PC-3 (cell line): ENCODE measurements at regions not wholly inside any gene's neighbourhood (a gene's known extent, or its start where the extent isn't known, plus 50 kb on each side); places are given as distances from the start of the nearest gene placed in this dataset.

Experiments
- EZH2phosphoT487 ChIP-seq: fragments of 300-600 bp; sonication (generic); IDR thresholded peaks from 2 replicates; pipeline ENCODE4 v1.6.1; 2018; ENCODE audit warnings: mild to moderate bottlenecking, antibody characterized with exemption, low read length, borderline replicate concordance
- TF ChIP-seq, protein P1 (sequence below): fragments of 300-600 bp; sonication (generic); conservative IDR thresholded peaks from 2 replicates; pipeline ENCODE4 v1.5.1; 2017; ENCODE audit warnings: antibody characterized with exemption, low read depth, mild to moderate bottlenecking, low read length

DNA sequence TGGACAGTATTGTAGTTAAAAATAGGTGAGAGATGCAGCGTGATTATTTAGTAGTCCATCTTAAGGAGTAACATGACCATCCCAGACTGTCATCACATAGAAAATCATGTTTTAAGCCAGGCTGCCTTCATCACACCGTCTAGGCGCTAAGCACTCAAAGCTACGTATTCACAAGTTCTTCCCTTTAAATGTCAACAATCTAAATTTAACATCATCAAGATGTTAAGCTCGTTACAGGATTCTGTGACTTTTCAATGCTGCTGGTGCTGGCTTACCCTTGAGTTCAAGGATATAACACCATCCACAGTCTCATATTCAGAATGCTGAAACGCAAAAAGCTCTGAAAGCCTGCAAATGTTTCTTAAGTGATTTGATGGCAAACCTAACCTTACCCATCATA lies 109.5 kb upstream of the CDCA7L start:
- TF ChIP-seq, protein P1, sequence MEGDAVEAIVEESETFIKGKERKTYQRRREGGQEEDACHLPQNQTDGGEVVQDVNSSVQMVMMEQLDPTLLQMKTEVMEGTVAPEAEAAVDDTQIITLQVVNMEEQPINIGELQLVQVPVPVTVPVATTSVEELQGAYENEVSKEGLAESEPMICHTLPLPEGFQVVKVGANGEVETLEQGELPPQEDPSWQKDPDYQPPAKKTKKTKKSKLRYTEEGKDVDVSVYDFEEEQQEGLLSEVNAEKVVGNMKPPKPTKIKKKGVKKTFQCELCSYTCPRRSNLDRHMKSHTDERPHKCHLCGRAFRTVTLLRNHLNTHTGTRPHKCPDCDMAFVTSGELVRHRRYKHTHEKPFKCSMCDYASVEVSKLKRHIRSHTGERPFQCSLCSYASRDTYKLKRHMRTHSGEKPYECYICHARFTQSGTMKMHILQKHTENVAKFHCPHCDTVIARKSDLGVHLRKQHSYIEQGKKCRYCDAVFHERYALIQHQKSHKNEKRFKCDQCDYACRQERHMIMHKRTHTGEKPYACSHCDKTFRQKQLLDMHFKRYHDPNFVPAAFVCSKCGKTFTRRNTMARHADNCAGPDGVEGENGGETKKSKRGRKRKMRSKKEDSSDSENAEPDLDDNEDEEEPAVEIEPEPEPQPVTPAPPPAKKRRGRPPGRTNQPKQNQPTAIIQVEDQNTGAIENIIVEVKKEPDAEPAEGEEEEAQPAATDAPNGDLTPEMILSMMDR = no peak
- no peak for TF ChIP-seq EZH2phosphoT487
